K562 (cell line): ENCODE measurements at regions not wholly inside any gene's neighbourhood (a gene's known extent, or its start where the extent isn't known, plus 50 kb on each side); places are given as distances from the start of the nearest gene placed in this dataset.

ENCODE experiments used
- JUNB ChIP-seq: fragments of 450-650 bp; formaldehyde crosslinking; conservative IDR thresholded peaks from 2 replicates; pipeline ENCODE4 v1.4.0; 2020; ENCODE audit warnings: mild to moderate bottlenecking
- MED1 ChIP-seq: sonication (generic); formaldehyde crosslinking; IDR thresholded peaks from 2 replicates; pipeline ENCODE4 v1.8.1; 2023; ENCODE audit warnings: missing genetic modification reagents, borderline replicate concordance
- POLR2A ChIP-seq: fragments of 450-650 bp; conservative IDR thresholded peaks from 2 replicates; pipeline ENCODE4 v1.6.1; 2016
- POLR2AphosphoS5 ChIP-seq: IDR thresholded peaks from 2 replicates; pipeline ENCODE4 v1.6.1; 2011; ENCODE audit warnings: mild to moderate bottlenecking, low read depth, low read length, moderate library complexity; ENCODE audit not compliant: control insufficient read depth, insufficient read depth
- PURB ChIP-seq: sonication (generic); formaldehyde crosslinking; IDR thresholded peaks from 2 replicates; pipeline ENCODE4 v1.9.0; 2021; ENCODE audit warnings: low read depth, mild to moderate bottlenecking, missing genetic modification reagents
- TARDBP ChIP-seq: fragments of 450-650 bp; IDR thresholded peaks from 2 replicates; pipeline ENCODE4 v1.6.1; 2016
- ZNF586 ChIP-seq: fragments of 450-650 bp; formaldehyde crosslinking; conservative IDR thresholded peaks from 2 replicates; pipeline ENCODE4 v1.4.0; 2020; ENCODE audit warnings: mild to moderate bottlenecking, moderate library complexity
- TF ChIP-seq, protein P1 (sequence below), 3 experiments: IDR thresholded peaks in 2 of 3; conservative IDR thresholded peaks in 1 of 3; 2 replicates each; pipeline ENCODE4 v1.5.1; 2011 to 2012; ENCODE audit warnings: low read length in 3 of 3, mild to moderate bottlenecking in 3 of 3, control low read depth in 2 of 3, improper control_type of control experiment in 1 of 3, inconsistent platforms in 1 of 3, low read depth in 1 of 3, mixed read lengths in 1 of 3, moderate library complexity in 1 of 3; ENCODE audit not compliant: insufficient read depth in 2 of 3
- TF ChIP-seq, protein P2 (sequence below): fragments of 450-650 bp; IDR thresholded peaks from 2 replicates; pipeline ENCODE4 v1.6.1; 2016; ENCODE audit warnings: borderline replicate concordance

DNA sequence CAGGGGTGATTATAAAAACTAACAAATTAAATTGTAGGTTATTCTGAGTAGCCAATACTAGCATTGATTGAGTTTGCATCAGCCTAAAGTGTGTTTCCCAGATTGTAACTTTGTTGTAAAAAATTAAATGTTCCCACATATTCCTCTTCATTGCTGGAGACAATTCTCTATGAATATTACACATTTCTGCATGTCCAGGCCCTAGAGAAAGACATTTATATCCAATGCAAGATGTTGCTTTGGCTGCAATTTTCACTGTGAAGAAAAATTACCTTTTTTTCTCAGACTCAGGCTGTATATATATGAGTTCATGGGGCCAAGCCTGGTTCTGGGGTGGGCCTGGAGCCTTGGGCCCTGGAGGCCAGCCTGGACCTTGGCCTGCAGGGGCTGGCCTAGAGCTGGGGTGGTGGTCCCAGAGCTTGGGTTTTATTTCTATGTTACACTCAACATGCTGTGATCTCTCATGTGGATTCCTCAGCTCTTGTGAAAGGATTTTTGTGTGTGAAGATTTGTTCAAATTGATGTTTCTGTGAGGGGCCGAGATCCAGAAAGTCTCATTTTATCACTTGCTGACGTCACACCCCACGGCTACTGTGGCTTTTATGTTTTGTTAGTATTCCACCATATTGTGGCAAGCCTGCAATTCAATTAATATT is 232.5 kb downstream of the SPATA31A1 start:
- no peak for TF ChIP-seq JUNB (CRISPR knock-in tag)
- no peak for TF ChIP-seq PURB (CRISPR knock-in tag)
- no peak for TF ChIP-seq POLR2A
- TF ChIP-seq ZNF586: no peak
- TF ChIP-seq, protein P1, sequence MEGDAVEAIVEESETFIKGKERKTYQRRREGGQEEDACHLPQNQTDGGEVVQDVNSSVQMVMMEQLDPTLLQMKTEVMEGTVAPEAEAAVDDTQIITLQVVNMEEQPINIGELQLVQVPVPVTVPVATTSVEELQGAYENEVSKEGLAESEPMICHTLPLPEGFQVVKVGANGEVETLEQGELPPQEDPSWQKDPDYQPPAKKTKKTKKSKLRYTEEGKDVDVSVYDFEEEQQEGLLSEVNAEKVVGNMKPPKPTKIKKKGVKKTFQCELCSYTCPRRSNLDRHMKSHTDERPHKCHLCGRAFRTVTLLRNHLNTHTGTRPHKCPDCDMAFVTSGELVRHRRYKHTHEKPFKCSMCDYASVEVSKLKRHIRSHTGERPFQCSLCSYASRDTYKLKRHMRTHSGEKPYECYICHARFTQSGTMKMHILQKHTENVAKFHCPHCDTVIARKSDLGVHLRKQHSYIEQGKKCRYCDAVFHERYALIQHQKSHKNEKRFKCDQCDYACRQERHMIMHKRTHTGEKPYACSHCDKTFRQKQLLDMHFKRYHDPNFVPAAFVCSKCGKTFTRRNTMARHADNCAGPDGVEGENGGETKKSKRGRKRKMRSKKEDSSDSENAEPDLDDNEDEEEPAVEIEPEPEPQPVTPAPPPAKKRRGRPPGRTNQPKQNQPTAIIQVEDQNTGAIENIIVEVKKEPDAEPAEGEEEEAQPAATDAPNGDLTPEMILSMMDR (IDR thresholded peaks at IDR 0.05 in 2 of 3, conservative IDR thresholded peaks at IDR 0.05 in 1 of 3; ENCODE audit: insufficient read depth in 2 of 3, low read depth in 1 of 3, low read length in 3 of 3): no peak
- TF ChIP-seq TARDBP: no peak
- TF ChIP-seq POLR2AphosphoS5: no peak
- no peak for TF ChIP-seq MED1 (CRISPR knock-in tag)
- TF ChIP-seq, protein P2, sequence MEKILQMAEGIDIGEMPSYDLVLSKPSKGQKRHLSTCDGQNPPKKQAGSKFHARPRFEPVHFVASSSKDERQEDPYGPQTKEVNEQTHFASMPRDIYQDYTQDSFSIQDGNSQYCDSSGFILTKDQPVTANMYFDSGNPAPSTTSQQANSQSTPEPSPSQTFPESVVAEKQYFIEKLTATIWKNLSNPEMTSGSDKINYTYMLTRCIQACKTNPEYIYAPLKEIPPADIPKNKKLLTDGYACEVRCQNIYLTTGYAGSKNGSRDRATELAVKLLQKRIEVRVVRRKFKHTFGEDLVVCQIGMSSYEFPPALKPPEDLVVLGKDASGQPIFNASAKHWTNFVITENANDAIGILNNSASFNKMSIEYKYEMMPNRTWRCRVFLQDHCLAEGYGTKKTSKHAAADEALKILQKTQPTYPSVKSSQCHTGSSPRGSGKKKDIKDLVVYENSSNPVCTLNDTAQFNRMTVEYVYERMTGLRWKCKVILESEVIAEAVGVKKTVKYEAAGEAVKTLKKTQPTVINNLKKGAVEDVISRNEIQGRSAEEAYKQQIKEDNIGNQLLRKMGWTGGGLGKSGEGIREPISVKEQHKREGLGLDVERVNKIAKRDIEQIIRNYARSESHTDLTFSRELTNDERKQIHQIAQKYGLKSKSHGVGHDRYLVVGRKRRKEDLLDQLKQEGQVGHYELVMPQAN: no peak
